ENCODE measurements at regions not wholly inside any gene's neighbourhood (a gene's known extent, or its start where the extent isn't known, plus 50 kb on each side); places are given as distances from the start of the nearest gene placed in this dataset.
"Not testable (repeated sequence)": the region's sequence is repeated elsewhere in the genome, so short reads cannot be mapped to it uniquely, and the experiment has no call there.

GRCh38 chr13:18921063-18921462, 260.6 kb downstream of the TUBA3C start:
- FAIRE-seq = no peak
- no peaks in the 10 kb centered on the region for H3K9me3 ChIP-seq (replicated peaks; ENCODE audit: control insufficient read depth, insufficient read depth, low read length)
- H2AFZ ChIP-seq (ENCODE audit: control insufficient read depth, low read depth, low read length) = no peak overlapping the region
- no peaks in the 10 kb centered on the region for H4K20me1 ChIP-seq (ENCODE audit: control insufficient read depth, insufficient read depth)
- H3K4me1 ChIP-seq (ENCODE audit: control insufficient read depth, insufficient read depth, low read length) = no peaks in the 10 kb centered on the region
- SMC1A ChIA-PET (ENCODE audit: uncharacterized antibody, unreplicated experiment) = no interaction called here
- no peak for DNase-seq (ENCODE audit: low read depth, low spot score)
- no peak overlapping the region for H3K4me3 ChIP-seq
- intact Hi-C loops (cut with micrococcal nuclease; ENCODE audit: unreplicated experiment) = no loop called here
- POLR2A ChIA-PET = no interaction called here
- no peaks in the 10 kb centered on the region for H3K36me3 ChIP-seq (ENCODE audit: control insufficient read depth in 2 of 2, insufficient read depth in 2 of 2, low read length in 1 of 2)
- BruUV-seq (replicated peaks) = no TSS peak
- RAD21 ChIA-PET (ENCODE audit: unreplicated experiment) = no interaction called here
- no peak for ATAC-seq
- H3K9ac ChIP-seq (ENCODE audit: control insufficient read depth, insufficient read depth, low read length) = no peak overlapping the region
- H3K27me3 ChIP-seq (replicated peaks in 1 of 2; ENCODE audit: control insufficient read depth in 2 of 2, insufficient read depth in 2 of 2, low read length in 1 of 2) = no peaks in the 10 kb centered on the region
- no peak overlapping the region for H3K27ac ChIP-seq (ENCODE audit: control insufficient read depth, insufficient read depth)
- WGBS (ENCODE audit: insufficient coverage, insufficient replicate concordance, low lambda C conversion rate, missing lambda C conversion rate) = 0% methylated on average over 4 of the region's 4 CpGs
- CTCF ChIA-PET = no interaction called here
- no peaks in the 10 kb centered on the region for H3K79me2 ChIP-seq (ENCODE audit: control insufficient read depth, insufficient read depth, low read length)
- no peak overlapping the region for H3K4me2 ChIP-seq (ENCODE audit: control insufficient read depth, insufficient read depth)
- TF ChIP-seq NBN (IDR thresholded peaks at IDR 0.05) (no peak), FOXK2 (IDR thresholded peaks at IDR 0.05) (no peak), RBBP5 (conservative IDR thresholded peaks at IDR 0.05) (no peak), NFYB (IDR thresholded peaks at IDR 0.05; ENCODE audit: insufficient read depth, low read depth, low read length) (no peak), ATF7 (IDR thresholded peaks at IDR 0.05; ENCODE audit: low read depth) (no peak), FOXM1 (IDR thresholded peaks at IDR 0.05; ENCODE audit: low read depth, low read length) (no peak), CBX3 (IDR thresholded peaks at IDR 0.05; ENCODE audit: borderline replicate concordance, low read depth) (no peak), HCFC1 (IDR thresholded peaks at IDR 0.05; ENCODE audit: low read length) (no peak), DPF2 (IDR thresholded peaks at IDR 0.05) (no peak), HDAC6 (IDR thresholded peaks at IDR 0.05; ENCODE audit: unreplicated experiment) (no peak), EGR1 (IDR thresholded peaks at IDR 0.05; ENCODE audit: borderline replicate concordance in 1 of 2, low read depth in 2 of 2, low read length in 2 of 2) (no peak)
- in situ Hi-C loops (cut with MboI) = no loop called here

GRCh38 chr13:18905096-18905495, 276.5 kb downstream of the TUBA3C start:
- H3K4me1 ChIP-seq (ENCODE audit: control insufficient read depth, insufficient read depth, low read length); ATAC-seq; CTCF ChIA-PET; H3K27me3 ChIP-seq (replicated peaks in 1 of 2; ENCODE audit: control insufficient read depth in 2 of 2, insufficient read depth in 2 of 2, low read length in 1 of 2); H2AFZ ChIP-seq (ENCODE audit: control insufficient read depth, low read depth, low read length); intact Hi-C loops (cut with micrococcal nuclease; ENCODE audit: unreplicated experiment); SMC1A ChIA-PET (ENCODE audit: uncharacterized antibody, unreplicated experiment); in situ Hi-C loops (cut with MboI); H3K79me2 ChIP-seq (ENCODE audit: control insufficient read depth, insufficient read depth, low read length); POLR2A ChIA-PET; H3K9me3 ChIP-seq (replicated peaks; ENCODE audit: control insufficient read depth, insufficient read depth, low read length); H3K27ac ChIP-seq (ENCODE audit: control insufficient read depth, insufficient read depth); H3K4me3 ChIP-seq; H4K20me1 ChIP-seq (ENCODE audit: control insufficient read depth, insufficient read depth); H3K9ac ChIP-seq (ENCODE audit: control insufficient read depth, insufficient read depth, low read length); FAIRE-seq; BruUV-seq (replicated peaks); H3K4me2 ChIP-seq (ENCODE audit: control insufficient read depth, insufficient read depth); H3K36me3 ChIP-seq (ENCODE audit: control insufficient read depth in 2 of 2, insufficient read depth in 2 of 2, low read length in 1 of 2); DNase-seq (ENCODE audit: low read depth, low spot score); RAD21 ChIA-PET (ENCODE audit: unreplicated experiment): not testable (repeated sequence)
- 45% methylated on average over 12 of the region's 12 CpGs for WGBS (ENCODE audit: insufficient coverage, insufficient replicate concordance, low lambda C conversion rate, missing lambda C conversion rate)

GRCh38 chr13:18895411-18895810, 286.2 kb downstream of the TUBA3C start:
- CTCF ChIA-PET; SMC1A ChIA-PET (ENCODE audit: uncharacterized antibody, unreplicated experiment); in situ Hi-C loops (cut with MboI); BruUV-seq (replicated peaks); H3K9ac ChIP-seq (ENCODE audit: control insufficient read depth, insufficient read depth, low read length); POLR2A ChIA-PET; H3K4me3 ChIP-seq; H3K27me3 ChIP-seq (replicated peaks in 1 of 2; ENCODE audit: control insufficient read depth in 2 of 2, insufficient read depth in 2 of 2, low read length in 1 of 2); H3K36me3 ChIP-seq (ENCODE audit: control insufficient read depth in 2 of 2, insufficient read depth in 2 of 2, low read length in 1 of 2); H4K20me1 ChIP-seq (ENCODE audit: control insufficient read depth, insufficient read depth); DNase-seq (ENCODE audit: low read depth, low spot score); RAD21 ChIA-PET (ENCODE audit: unreplicated experiment); FAIRE-seq; H3K9me3 ChIP-seq (replicated peaks; ENCODE audit: control insufficient read depth, insufficient read depth, low read length); H3K79me2 ChIP-seq (ENCODE audit: control insufficient read depth, insufficient read depth, low read length); H3K4me2 ChIP-seq (ENCODE audit: control insufficient read depth, insufficient read depth); H3K4me1 ChIP-seq (ENCODE audit: control insufficient read depth, insufficient read depth, low read length); H3K27ac ChIP-seq (ENCODE audit: control insufficient read depth, insufficient read depth); intact Hi-C loops (cut with micrococcal nuclease; ENCODE audit: unreplicated experiment); ATAC-seq; H2AFZ ChIP-seq (ENCODE audit: control insufficient read depth, low read depth, low read length): not testable (repeated sequence)
- WGBS (ENCODE audit: insufficient coverage, insufficient replicate concordance, low lambda C conversion rate, missing lambda C conversion rate) = 54% methylated on average over 9 of the region's 13 CpGs

Data from GM12878 (cell line).